ENCODE measurements at regions not wholly inside any gene's neighbourhood (a gene's known extent, or its start where the extent isn't known, plus 50 kb on each side); places are given as distances from the start of the nearest gene placed in this dataset.

- Histone ChIP-seq H3K36me3 (ENCODE audit: low read length) (no peaks in the 10 kb centered on the region), H3F3A (ENCODE audit: insufficient read depth) (no peaks in the 10 kb centered on the region), H3K27ac (ENCODE audit: low read depth, low read length) (no peak overlapping the region), H3K9me2 (replicated peaks; ENCODE audit: insufficient read depth, low read length) (no peaks in the 10 kb centered on the region), H3K4me2 (ENCODE audit: low read depth, low read length, poor library complexity, severe bottlenecking) (no peak overlapping the region), H4K20me1 (ENCODE audit: low read depth, low read length) (no peaks in the 10 kb centered on the region), H3K4me3 (ENCODE audit: insufficient read depth, low read length, poor library complexity, severe bottlenecking) (no peak overlapping the region), H3K9me3 (ENCODE audit: insufficient read depth, low read length) (0 out of 2 replicates have a peak, but pooled peaks cover 5% of the 10 kb centered on the region), H3K27me3 (ENCODE audit: low read length) (no peaks in the 10 kb centered on the region), H2AFZ (ENCODE audit: low read depth, low read length, severe bottlenecking) (no peak overlapping the region), H3K79me2 (ENCODE audit: insufficient read depth, low read length) (no peaks in the 10 kb centered on the region), H3K9ac (ENCODE audit: low read length) (no peak overlapping the region)
- TF ChIP-seq EZH2phosphoT487 (conservative IDR thresholded peaks at IDR 0.05; ENCODE audit: low read length) = no peak
These were observed 218.1 kb upstream of the CHAC2 start for GRCh38 chr2:53549497-53549896.

- Histone ChIP-seq H3K27me3 (ENCODE audit: low read length) (no peaks in the 10 kb centered on the region), H4K20me1 (ENCODE audit: low read depth, low read length) (no peaks in the 10 kb centered on the region), H3K27ac (ENCODE audit: low read depth, low read length) (no peak overlapping the region), H3K4me2 (ENCODE audit: low read depth, low read length, poor library complexity, severe bottlenecking) (no peak overlapping the region), H3K79me2 (ENCODE audit: insufficient read depth, low read length) (no peaks in the 10 kb centered on the region), H3K9me3 (ENCODE audit: insufficient read depth, low read length) (no peaks in the 10 kb centered on the region), H3K36me3 (ENCODE audit: low read length) (no peaks in the 10 kb centered on the region), H3K9me2 (replicated peaks; ENCODE audit: insufficient read depth, low read length) (no peaks in the 10 kb centered on the region), H3K9ac (ENCODE audit: low read length) (no peak overlapping the region), H2AFZ (ENCODE audit: low read depth, low read length, severe bottlenecking) (no peak overlapping the region), H3K4me3 (ENCODE audit: insufficient read depth, low read length, poor library complexity, severe bottlenecking) (no peak overlapping the region), H3F3A (ENCODE audit: insufficient read depth) (no peaks in the 10 kb centered on the region)
- TF ChIP-seq EZH2phosphoT487 (conservative IDR thresholded peaks at IDR 0.05; ENCODE audit: low read length) (no peak), CTCF (IDR thresholded peaks at IDR 0.05; ENCODE audit: insufficient read depth, low read length, poor library complexity, severe bottlenecking) (no peak)
These were observed 222.0 kb upstream of the CHAC2 start for GRCh38 chr2:53545604-53546003.

- Histone ChIP-seq H3K36me3 (ENCODE audit: low read length) (no peaks in the 10 kb centered on the region), H3K4me3 (ENCODE audit: insufficient read depth, low read length, poor library complexity, severe bottlenecking) (no peak overlapping the region), H3K9me2 (replicated peaks; ENCODE audit: insufficient read depth, low read length) (no peaks in the 10 kb centered on the region), H3K27me3 (ENCODE audit: low read length) (no peaks in the 10 kb centered on the region), H3F3A (ENCODE audit: insufficient read depth) (no peaks in the 10 kb centered on the region), H3K27ac (ENCODE audit: low read depth, low read length) (no peak overlapping the region), H3K79me2 (ENCODE audit: insufficient read depth, low read length) (no peaks in the 10 kb centered on the region), H3K9me3 (ENCODE audit: insufficient read depth, low read length) (no peaks in the 10 kb centered on the region), H2AFZ (ENCODE audit: low read depth, low read length, severe bottlenecking) (no peak overlapping the region), H3K4me2 (ENCODE audit: low read depth, low read length, poor library complexity, severe bottlenecking) (no peak overlapping the region), H3K9ac (ENCODE audit: low read length) (no peak overlapping the region), H4K20me1 (ENCODE audit: low read depth, low read length) (no peaks in the 10 kb centered on the region)
- no peak for TF ChIP-seq EZH2phosphoT487 (conservative IDR thresholded peaks at IDR 0.05; ENCODE audit: low read length)
These were observed 222.6 kb upstream of the CHAC2 start for GRCh38 chr2:53544871-53545558.

GRCh38 chr2:53543083-53543482 lies 224.5 kb upstream of the CHAC2 start:
- no peak overlapping the region for H3K27ac ChIP-seq (ENCODE audit: low read depth, low read length)
- no peaks in the 10 kb centered on the region for H3K9me3 ChIP-seq (ENCODE audit: insufficient read depth, low read length)
- H3K79me2 ChIP-seq (ENCODE audit: insufficient read depth, low read length) = no peaks in the 10 kb centered on the region
- no peak overlapping the region for H2AFZ ChIP-seq (ENCODE audit: low read depth, low read length, severe bottlenecking)
- H3K4me2 ChIP-seq (ENCODE audit: low read depth, low read length, poor library complexity, severe bottlenecking) = no peak overlapping the region
- no peaks in the 10 kb centered on the region for H3K9me2 ChIP-seq (replicated peaks; ENCODE audit: insufficient read depth, low read length)
- H3F3A ChIP-seq (ENCODE audit: insufficient read depth) = no peaks in the 10 kb centered on the region
- no peak overlapping the region for H3K4me3 ChIP-seq (ENCODE audit: insufficient read depth, low read length, poor library complexity, severe bottlenecking)
- no peak for TF ChIP-seq EZH2phosphoT487 (conservative IDR thresholded peaks at IDR 0.05; ENCODE audit: low read length)
- TF ChIP-seq CTCF (IDR thresholded peaks at IDR 0.05; ENCODE audit: insufficient read depth, low read length, poor library complexity, severe bottlenecking) = no peak
- H4K20me1 ChIP-seq (ENCODE audit: low read depth, low read length) = no peaks in the 10 kb centered on the region
- H3K36me3 ChIP-seq (ENCODE audit: low read length) = no peaks in the 10 kb centered on the region
- H3K9ac ChIP-seq (ENCODE audit: low read length) = no peak overlapping the region
- H3K27me3 ChIP-seq (ENCODE audit: low read length) = no peaks in the 10 kb centered on the region

Measured in SU-DHL-6 (cell line).